ENCODE measurements at regions not wholly inside any gene's neighbourhood (a gene's known extent, or its start where the extent isn't known, plus 50 kb on each side); places are given as distances from the start of the nearest gene placed in this dataset.

DNA sequence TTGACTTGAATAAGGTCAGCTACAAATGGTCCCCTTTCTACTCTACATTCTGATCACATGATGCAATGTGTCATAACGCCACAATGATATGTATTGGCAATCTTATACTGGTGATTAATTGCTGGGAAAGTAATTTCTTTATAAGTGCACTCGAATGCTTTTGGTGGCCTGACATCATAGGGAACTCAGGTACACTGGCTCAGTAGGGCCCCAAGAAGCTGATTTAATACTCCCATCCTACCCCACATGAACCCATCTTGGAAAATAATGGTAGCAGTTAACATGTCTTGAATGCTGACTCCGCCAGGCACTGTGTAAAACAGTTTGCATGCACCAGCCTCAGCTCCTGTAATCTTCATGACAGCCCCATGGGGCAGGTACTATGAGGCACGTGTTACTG lies 186.9 kb downstream of the SNX10 start:
- H3K36me3 ChIP-seq, result no peaks in the 10 kb centered on the region
- DNase-seq, result no peak
- H3K4me3 ChIP-seq, result no peak overlapping the region
- no peaks in the 10 kb centered on the region for H3K4me1 ChIP-seq
- no peaks in the 10 kb centered on the region for H3K27me3 ChIP-seq (replicated peaks in 1 of 7)
- intact Hi-C loops (cut with DNase I; ENCODE audit: low total_unique reads), result no loop called here
- H3K9me3 ChIP-seq, result no peaks in the 10 kb centered on the region
- WGBS, 5 donors, result 84 to 95% (median 91%) methylated on average over 4 of the region's 4 CpGs
- H3K27ac ChIP-seq, result no peak overlapping the region
- TF ChIP-seq, protein P1, sequence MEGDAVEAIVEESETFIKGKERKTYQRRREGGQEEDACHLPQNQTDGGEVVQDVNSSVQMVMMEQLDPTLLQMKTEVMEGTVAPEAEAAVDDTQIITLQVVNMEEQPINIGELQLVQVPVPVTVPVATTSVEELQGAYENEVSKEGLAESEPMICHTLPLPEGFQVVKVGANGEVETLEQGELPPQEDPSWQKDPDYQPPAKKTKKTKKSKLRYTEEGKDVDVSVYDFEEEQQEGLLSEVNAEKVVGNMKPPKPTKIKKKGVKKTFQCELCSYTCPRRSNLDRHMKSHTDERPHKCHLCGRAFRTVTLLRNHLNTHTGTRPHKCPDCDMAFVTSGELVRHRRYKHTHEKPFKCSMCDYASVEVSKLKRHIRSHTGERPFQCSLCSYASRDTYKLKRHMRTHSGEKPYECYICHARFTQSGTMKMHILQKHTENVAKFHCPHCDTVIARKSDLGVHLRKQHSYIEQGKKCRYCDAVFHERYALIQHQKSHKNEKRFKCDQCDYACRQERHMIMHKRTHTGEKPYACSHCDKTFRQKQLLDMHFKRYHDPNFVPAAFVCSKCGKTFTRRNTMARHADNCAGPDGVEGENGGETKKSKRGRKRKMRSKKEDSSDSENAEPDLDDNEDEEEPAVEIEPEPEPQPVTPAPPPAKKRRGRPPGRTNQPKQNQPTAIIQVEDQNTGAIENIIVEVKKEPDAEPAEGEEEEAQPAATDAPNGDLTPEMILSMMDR (IDR thresholded peaks at IDR 0.05 in 8 of 11, conservative IDR thresholded peaks at IDR 0.05 in 3 of 11), result no peak
- TF ChIP-seq POLR2AphosphoS5 (IDR thresholded peaks at IDR 0.05), result no peak
- TF ChIP-seq POLR2A (IDR thresholded peaks at IDR 0.05), result no peak

DNA sequence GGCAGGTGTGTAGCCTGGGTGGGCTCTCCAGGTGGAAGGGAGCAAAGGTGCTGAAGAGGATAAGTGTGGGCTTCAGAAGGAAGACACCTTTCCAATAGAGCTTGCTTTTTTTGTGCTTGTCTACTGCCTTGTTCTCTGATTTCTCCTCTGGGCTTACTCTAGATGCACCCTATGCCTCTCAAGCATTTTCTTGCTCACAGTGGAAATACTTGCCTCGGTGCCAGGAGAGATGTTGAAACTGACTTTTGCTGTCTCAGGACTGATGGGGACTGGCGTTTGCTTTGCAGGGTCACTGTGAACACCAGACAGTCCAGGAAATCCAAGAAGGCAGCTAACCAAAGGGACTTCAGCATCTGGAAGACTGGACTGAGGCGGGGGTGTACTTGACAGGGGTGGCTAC lies 187.9 kb downstream of the SNX10 start:
- H3K4me1 ChIP-seq, result no peaks in the 10 kb centered on the region
- 77 to 89% (median 81%) methylated on average over 3 of the region's 3 CpGs for WGBS, 5 donors
- intact Hi-C loops (cut with DNase I; ENCODE audit: low total_unique reads), result no loop called here
- DNase-seq, result no peak
- H3K27me3 ChIP-seq (replicated peaks in 1 of 7), result no peaks in the 10 kb centered on the region
- H3K27ac ChIP-seq, result no peak overlapping the region
- no peaks in the 10 kb centered on the region for H3K36me3 ChIP-seq
- H3K4me3 ChIP-seq, result no peak overlapping the region
- TF ChIP-seq, protein P1 (IDR thresholded peaks at IDR 0.05 in 8 of 11, conservative IDR thresholded peaks at IDR 0.05 in 3 of 11), result no peak
- TF ChIP-seq POLR2AphosphoS5 (IDR thresholded peaks at IDR 0.05) (no peak), POLR2A (IDR thresholded peaks at IDR 0.05) (no peak)
- no peaks in the 10 kb centered on the region for H3K9me3 ChIP-seq

DNA sequence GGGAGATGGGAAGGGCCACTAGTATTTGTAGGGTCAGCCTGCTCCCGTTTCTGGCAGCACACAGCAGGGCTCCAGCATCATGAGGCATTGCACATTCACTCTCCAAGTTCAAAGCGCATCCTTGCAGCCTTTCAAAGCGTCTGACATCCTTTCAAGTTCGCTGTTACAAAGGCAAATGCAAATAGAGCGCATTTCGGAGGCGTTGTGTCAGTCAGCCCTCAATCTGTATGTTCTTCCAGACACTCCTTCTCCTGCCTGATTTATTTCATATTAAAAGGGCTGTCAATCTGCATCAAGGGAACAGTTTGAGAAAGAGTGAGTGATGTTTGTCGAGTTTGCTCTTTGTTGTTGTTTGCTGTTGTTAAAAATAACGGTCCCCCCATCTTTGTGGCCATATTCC lies 188.5 kb downstream of the SNX10 start:
- WGBS, 5 donors, result 74 to 88% (median 82%) methylated on average over 9 of the region's 9 CpGs
- Histone ChIP-seq H3K36me3 (no peaks in the 10 kb centered on the region), H3K4me3 (no peak overlapping the region), H3K9me3 (no peaks in the 10 kb centered on the region), H3K27ac (no peak overlapping the region), H3K27me3 (replicated peaks in 1 of 7) (no peaks in the 10 kb centered on the region), H3K4me1 (no peaks in the 10 kb centered on the region)
- TF ChIP-seq POLR2A (IDR thresholded peaks at IDR 0.05) (no peak), POLR2AphosphoS5 (IDR thresholded peaks at IDR 0.05) (no peak)
- TF ChIP-seq, protein P1 (IDR thresholded peaks at IDR 0.05 in 8 of 11, conservative IDR thresholded peaks at IDR 0.05 in 3 of 11), result no peak
- no peak for DNase-seq
- intact Hi-C loops (cut with DNase I; ENCODE audit: low total_unique reads), result no loop called here

DNA sequence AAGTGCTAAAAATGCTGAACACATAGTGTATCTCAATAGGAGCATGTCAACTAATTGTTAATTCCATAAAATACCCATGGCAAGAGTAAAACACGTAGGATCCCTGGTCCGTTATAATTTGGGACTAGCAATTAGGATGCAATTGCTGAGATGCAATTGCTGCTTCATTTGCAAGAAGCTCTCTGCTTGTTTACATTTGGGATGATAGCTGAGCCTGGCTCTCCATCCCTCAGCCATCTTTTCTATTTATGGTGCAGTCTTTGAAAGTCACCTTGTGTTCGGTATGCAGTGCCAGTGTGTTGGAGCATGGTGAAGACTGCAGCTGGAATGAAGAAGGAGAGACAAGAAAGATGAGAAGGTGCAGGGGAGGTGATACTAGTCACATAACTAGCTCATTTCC lies 191.3 kb downstream of the SNX10 start:
- intact Hi-C loops (cut with DNase I; ENCODE audit: low total_unique reads), result no loop called here
- TF ChIP-seq POLR2A (IDR thresholded peaks at IDR 0.05) (no peak), POLR2AphosphoS5 (IDR thresholded peaks at IDR 0.05) (no peak)
- TF ChIP-seq, protein P1 (IDR thresholded peaks at IDR 0.05 in 8 of 11, conservative IDR thresholded peaks at IDR 0.05 in 3 of 11), result no peak
- Histone ChIP-seq H3K4me3 (no peak overlapping the region), H3K4me1 (no peaks in the 10 kb centered on the region), H3K27ac (no peak overlapping the region), H3K27me3 (replicated peaks in 1 of 7) (no peaks in the 10 kb centered on the region), H3K36me3 (no peaks in the 10 kb centered on the region), H3K9me3 (no peaks in the 10 kb centered on the region)
- WGBS, 5 donors, result 81 to 93% (median 88%) methylated on average over 3 of the region's 3 CpGs
- no peak for DNase-seq

All from spleen (tissue), 11 donors.